Endothelial cell of umbilical vein (primary cell): ENCODE measurements at regions not wholly inside any gene's neighbourhood (a gene's known extent, or its start where the extent isn't known, plus 50 kb on each side); places are given as distances from the start of the nearest gene placed in this dataset.
A peak's percentile ranks its signal among the peaks of the same experiment; 100 is the strongest.

Source experiments
- BruUV-seq: library from RNA; stranded (reverse); fragments of 400-500 nt; replicated peaks from 2 replicates; lab custom pipeline; 2021; lab: Mats Ljungman, UMichigan
- CTCF ChIA-PET: fragments of 300-600, 350-600 bp; sonication (Branson Sonifier 250); formaldehyde crosslinking; loops from one replicate; lab custom pipeline; 2021; ENCODE audit warnings: antibody characterized with exemption, inconsistent platforms; lab: Charles Lee
- POLR2A ChIA-PET: fragments of 300-600, 350-600 bp; sonication (Branson Sonifier 250); formaldehyde crosslinking; loops from one replicate; lab custom pipeline; 2021; ENCODE audit warnings: antibody characterized with exemption, inconsistent platforms; lab: Charles Lee
- DNase-seq: peaks from one replicate; pipeline ENCODE4 v3.0.0-alpha.2; 2011; ENCODE audit warnings: low read depth, low spot score
- FAIRE-seq: peaks from 2 replicates; lab custom pipeline; 2011; peaks lifted over from hg19 to GRCh38; lab: Jason Lieb, UNC
- H2AFZ ChIP-seq: 2 replicates; pipeline ENCODE4 v1.6.0; 2012; ENCODE audit warnings: low read depth, low read length, control low read depth, inconsistent platforms
- H3K27ac ChIP-seq: 2 replicates; pipeline ENCODE4 v1.5.1; 2011; ENCODE audit warnings: low read depth, mild to moderate bottlenecking, control low read depth, low read length, moderate library complexity; ENCODE audit not compliant: insufficient read depth
- H3K27me3 ChIP-seq, 2 experiments: 2 replicates each; pipeline versions ENCODE4 v1.6.0 to v1.6.1; 2011; ENCODE audit warnings: low read length in 2 of 2, mixed read lengths in 1 of 2; ENCODE audit not compliant: control insufficient read depth in 2 of 2, insufficient read depth in 2 of 2
- H3K36me3 ChIP-seq, 2 experiments: 2 replicates in 1 of 2; 3 replicates in 1 of 2; pipeline ENCODE4 v1.5.1; 2011; ENCODE audit warnings: low read length in 2 of 2, mild to moderate bottlenecking in 1 of 2, moderate library complexity in 1 of 2; ENCODE audit not compliant: control insufficient read depth in 2 of 2, insufficient read depth in 2 of 2; ENCODE audit errors: extremely low read depth in 1 of 2
- H3K4me1 ChIP-seq: 3 replicates; pipeline ENCODE4 v1.5.1; 2011; ENCODE audit warnings: mild to moderate bottlenecking, low read length; ENCODE audit not compliant: control insufficient read depth, insufficient read depth; ENCODE audit errors: extremely low read depth
- H3K4me2 ChIP-seq: 2 replicates; pipeline ENCODE4 v1.6.1; 2011; ENCODE audit warnings: low read length, control low read depth, mixed read lengths; ENCODE audit not compliant: insufficient read depth
- H3K4me3 ChIP-seq, 3 experiments: fragments of 200-600 bp in 1 of 3; sonication (generic), shearing (Covaris generic) in 1 of 3; replicated peaks in 1 of 3; 2 replicates each; pipeline ENCODE4 v1.5.1; 2011 to 2016; ENCODE audit warnings: control low read depth in 3 of 3, low read length in 3 of 3, mild to moderate bottlenecking in 2 of 3, inconsistent platforms in 1 of 3, low read depth in 1 of 3, moderate library complexity in 1 of 3; ENCODE audit not compliant: insufficient read depth in 1 of 3
- H3K79me2 ChIP-seq: 2 replicates; pipeline ENCODE4 v1.6.0; 2012; ENCODE audit warnings: low read length, inconsistent platforms; ENCODE audit not compliant: control insufficient read depth, insufficient read depth
- H3K9ac ChIP-seq: replicated peaks from 2 replicates; pipeline ENCODE3; 2011; ENCODE audit warnings: low read length, control low read depth; ENCODE audit not compliant: insufficient read depth; ENCODE audit errors: extremely low read depth
- H3K9me1 ChIP-seq: replicated peaks from 3 replicates; pipeline ENCODE4 v1.6.0; 2011; ENCODE audit warnings: mild to moderate bottlenecking, low read length; ENCODE audit not compliant: control insufficient read depth, insufficient read depth; ENCODE audit errors: extremely low read depth
- H3K9me3 ChIP-seq: replicated peaks from 2 replicates; pipeline ENCODE4 v1.5.1; 2012; ENCODE audit warnings: low read length, inconsistent platforms; ENCODE audit not compliant: control insufficient read depth, insufficient read depth
- H4K20me1 ChIP-seq: replicated peaks from 2 replicates; pipeline ENCODE3; 2011; ENCODE audit warnings: mild to moderate bottlenecking, low read length; ENCODE audit not compliant: control insufficient read depth, insufficient read depth; ENCODE audit errors: extremely low read depth
- CTCF ChIP-seq, 2 donors: IDR thresholded peaks; 1 replicate in 1 of 2; 2 replicates in 1 of 2; pipeline ENCODE4 v1.5.1; 2011; ENCODE audit warnings: low read length in 2 of 2, mild to moderate bottlenecking in 2 of 2, moderate library complexity in 2 of 2, control low read depth in 1 of 2, inconsistent platforms in 1 of 2, low read depth in 1 of 2; ENCODE audit not compliant: insufficient read depth in 1 of 2; ENCODE audit errors: extremely low read depth in 1 of 2
- EZH2 ChIP-seq: IDR thresholded peaks from 2 replicates; pipeline ENCODE4 v1.6.1; 2012; ENCODE audit warnings: borderline replicate concordance, low read depth, mild to moderate bottlenecking, moderate library complexity, low read length, inconsistent platforms; ENCODE audit not compliant: severe bottlenecking
- FOS ChIP-seq: IDR thresholded peaks from 2 replicates; pipeline ENCODE4 v1.6.1; 2011; ENCODE audit warnings: mild to moderate bottlenecking, low read length, moderate library complexity, borderline replicate concordance; ENCODE audit not compliant: insufficient read depth
- GATA2 ChIP-seq: IDR thresholded peaks from 2 replicates; pipeline ENCODE4 v1.7.0; 2011; ENCODE audit warnings: low read depth, mild to moderate bottlenecking, moderate library complexity, mixed read lengths, low read length; ENCODE audit not compliant: insufficient read length, insufficient read depth
- JUN ChIP-seq: IDR thresholded peaks from 2 replicates; pipeline ENCODE4 v1.6.1; 2011; ENCODE audit warnings: borderline replicate concordance, low read depth; ENCODE audit not compliant: insufficient read length, insufficient read depth
- MAX ChIP-seq: IDR thresholded peaks from 2 replicates; pipeline ENCODE4 v1.6.1; 2011; ENCODE audit not compliant: insufficient read depth, insufficient read length
- MYC ChIP-seq: IDR thresholded peaks from one replicate; pipeline ENCODE4 v1.6.1; 2011; ENCODE audit warnings: mild to moderate bottlenecking, low read depth, low read length
- POLR2A ChIP-seq: IDR thresholded peaks from 2 replicates; pipeline ENCODE4 v1.6.1; 2012; ENCODE audit warnings: low read depth, mild to moderate bottlenecking, control low read depth, low read length
- POLR2AphosphoS5 ChIP-seq: IDR thresholded peaks from 2 replicates; pipeline ENCODE4 v1.6.1; 2012; ENCODE audit warnings: low read depth, mild to moderate bottlenecking, control low read depth, low read length, moderate library complexity; ENCODE audit not compliant: insufficient read depth
- dilution Hi-C: fragments of 300-500 bp; cut with MboI; formaldehyde crosslinking; loops from one replicate; pipeline ENCODE4 v1.15.0; 2019; ENCODE audit warnings: low sequenced_read_pairs; ENCODE audit not compliant: extremely low pct_ligation_motif_present
- intact Hi-C: fragments of 100-400 bp; cut with micrococcal nuclease; formaldehyde crosslinking; loops from one replicate; pipeline ENCODE4 v1.10.0; 2022

- peaks cover 18% of the 10 kb centered on the region for H3K4me1 ChIP-seq
- no peak overlapping the region for H3K4me3 ChIP-seq
- H3K9me3 ChIP-seq = no peaks in the 10 kb centered on the region
- ChIA-PET POLR2A (no interaction called here), CTCF (interaction anchor here (1.3 to 2.3 kb wide), 5 partner anchors 9 to 244 kb away, joined by 5 to 17 read pairs (median 9); partner anchors contain the start of gene GPX8)
- peak overlapping the region; percentile 10 for H3K4me2 ChIP-seq
- no peaks in the 10 kb centered on the region for H4K20me1 ChIP-seq
- H3K27me3 ChIP-seq = no peaks in the 10 kb centered on the region
- dilution Hi-C loops = no loop called here
- no peak overlapping the region for H3K9ac ChIP-seq
- H3K9me1 ChIP-seq = no peaks in the 10 kb centered on the region
- peak overlapping the region; percentile 6 for H2AFZ ChIP-seq
- DNase-seq (peak; percentile 54), FAIRE-seq (no peak)
- no peak overlapping the region for H3K27ac ChIP-seq
- H3K79me2 ChIP-seq = no peaks in the 10 kb centered on the region
- no peaks in the 10 kb centered on the region for H3K36me3 ChIP-seq
- BruUV-seq = no TSS peak
- TF ChIP-seq MYC (no peak), CTCF (IDR thresholded peaks at IDR 0.05; ENCODE audit: extremely low read depth in 1 of 2, insufficient read depth in 1 of 2, low read depth in 1 of 2, low read length in 2 of 2) (no peak), JUN (no peak), EZH2 (no peak), FOS (no peak), GATA2 (no peak), POLR2A (no peak), MAX (no peak), POLR2AphosphoS5 (no peak)
- intact Hi-C loops = no loop called here
These were observed 69.8 kb downstream of the ESM1 start for GRCh38 chr5:54915466-54916027.
